OCI-LY3 (cell line): ENCODE measurements at regions not wholly inside any gene's neighbourhood (a gene's known extent, or its start where the extent isn't known, plus 50 kb on each side); places are given as distances from the start of the nearest gene placed in this dataset.

Source experiments
- EZH2phosphoT487 ChIP-seq: fragments of 200-600 bp; shearing (Covaris generic); IDR thresholded peaks from 2 replicates; pipeline ENCODE4 v1.6.1; 2018; ENCODE audit warnings: antibody characterized with exemption, mixed run types, low read depth
- TF ChIP-seq, protein P1 (sequence below): fragments of 200-600, 300-600 bp; sonication (generic); IDR thresholded peaks from 2 replicates; pipeline ENCODE4 v1.5.1; 2014; ENCODE audit warnings: antibody characterized with exemption, low read length, low read depth

GRCh38 chr7:110204527-110204926 is 886.4 kb upstream of the LRRN3 start:
- TF ChIP-seq, protein P1, sequence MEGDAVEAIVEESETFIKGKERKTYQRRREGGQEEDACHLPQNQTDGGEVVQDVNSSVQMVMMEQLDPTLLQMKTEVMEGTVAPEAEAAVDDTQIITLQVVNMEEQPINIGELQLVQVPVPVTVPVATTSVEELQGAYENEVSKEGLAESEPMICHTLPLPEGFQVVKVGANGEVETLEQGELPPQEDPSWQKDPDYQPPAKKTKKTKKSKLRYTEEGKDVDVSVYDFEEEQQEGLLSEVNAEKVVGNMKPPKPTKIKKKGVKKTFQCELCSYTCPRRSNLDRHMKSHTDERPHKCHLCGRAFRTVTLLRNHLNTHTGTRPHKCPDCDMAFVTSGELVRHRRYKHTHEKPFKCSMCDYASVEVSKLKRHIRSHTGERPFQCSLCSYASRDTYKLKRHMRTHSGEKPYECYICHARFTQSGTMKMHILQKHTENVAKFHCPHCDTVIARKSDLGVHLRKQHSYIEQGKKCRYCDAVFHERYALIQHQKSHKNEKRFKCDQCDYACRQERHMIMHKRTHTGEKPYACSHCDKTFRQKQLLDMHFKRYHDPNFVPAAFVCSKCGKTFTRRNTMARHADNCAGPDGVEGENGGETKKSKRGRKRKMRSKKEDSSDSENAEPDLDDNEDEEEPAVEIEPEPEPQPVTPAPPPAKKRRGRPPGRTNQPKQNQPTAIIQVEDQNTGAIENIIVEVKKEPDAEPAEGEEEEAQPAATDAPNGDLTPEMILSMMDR = peak; percentile 10; the same call in 1 of the 2 replicates
- TF ChIP-seq EZH2phosphoT487 = no peak
